ENCODE measurements at regions not wholly inside any gene's neighbourhood (a gene's known extent, or its start where the extent isn't known, plus 50 kb on each side); places are given as distances from the start of the nearest gene placed in this dataset.

- no peaks in the 10 kb centered on the region for H3K4me1 ChIP-seq (ENCODE audit: insufficient read depth, poor library complexity, severe bottlenecking)
- no peak for TF ChIP-seq CTCF (IDR thresholded peaks at IDR 0.05; ENCODE audit: poor library complexity, severe bottlenecking)
- no peak overlapping the region for H3K27ac ChIP-seq (ENCODE audit: poor library complexity, severe bottlenecking)
- no peaks in the 10 kb centered on the region for H3K9me3 ChIP-seq (ENCODE audit: severe bottlenecking)
- no peak for DNase-seq (ENCODE audit: low spot score)
- no peaks in the 10 kb centered on the region for H3K36me3 ChIP-seq (ENCODE audit: low read depth)
- no peak overlapping the region for H3K4me3 ChIP-seq (ENCODE audit: severe bottlenecking)
- no peaks in the 10 kb centered on the region for H3K27me3 ChIP-seq (ENCODE audit: insufficient read depth, poor library complexity, severe bottlenecking)
- peak; percentile 40; the same call in 1 of the 3 replicates for ATAC-seq (ENCODE audit: low read depth)
Observed at GRCh38 chr12:11482955-11483354, 87.6 kb upstream of the PRB2 start.

GRCh38 chr12:11486623-11487444 is 91.5 kb upstream of the PRB2 start:
- DNase-seq (ENCODE audit: low spot score) (no peak), ATAC-seq (ENCODE audit: low read depth) (0 out of 3 replicates have a peak, but pooled peaks have one; percentile 31)
- Histone ChIP-seq H3K27ac (ENCODE audit: poor library complexity, severe bottlenecking) (no peak overlapping the region), H3K27me3 (ENCODE audit: insufficient read depth, poor library complexity, severe bottlenecking) (no peaks in the 10 kb centered on the region), H3K4me1 (ENCODE audit: insufficient read depth, poor library complexity, severe bottlenecking) (no peaks in the 10 kb centered on the region), H3K36me3 (ENCODE audit: low read depth) (no peaks in the 10 kb centered on the region), H3K4me3 (ENCODE audit: severe bottlenecking) (no peak overlapping the region), H3K9me3 (ENCODE audit: severe bottlenecking) (no peaks in the 10 kb centered on the region)
- TF ChIP-seq CTCF (IDR thresholded peaks at IDR 0.05; ENCODE audit: poor library complexity, severe bottlenecking) = peak; percentile 88

GRCh38 chr12:11496157-11496851 is 100.9 kb upstream of the PRB2 start:
- TF ChIP-seq CTCF (IDR thresholded peaks at IDR 0.05; ENCODE audit: poor library complexity, severe bottlenecking) = no peak
- Histone ChIP-seq H3K27me3 (ENCODE audit: insufficient read depth, poor library complexity, severe bottlenecking) (peaks cover 3% of the 10 kb centered on the region), H3K4me3 (ENCODE audit: severe bottlenecking) (no peak overlapping the region), H3K27ac (ENCODE audit: poor library complexity, severe bottlenecking) (no peak overlapping the region), H3K36me3 (ENCODE audit: low read depth) (no peaks in the 10 kb centered on the region), H3K4me1 (ENCODE audit: insufficient read depth, poor library complexity, severe bottlenecking) (no peaks in the 10 kb centered on the region), H3K9me3 (ENCODE audit: severe bottlenecking) (no peaks in the 10 kb centered on the region)
- ATAC-seq (ENCODE audit: low read depth) = no peak
- no peak for DNase-seq (ENCODE audit: low spot score)

GRCh38 chr12:11497438-11497837 is 102.1 kb upstream of the PRB2 start:
- no peak for DNase-seq (ENCODE audit: low spot score)
- no peak for TF ChIP-seq CTCF (IDR thresholded peaks at IDR 0.05; ENCODE audit: poor library complexity, severe bottlenecking)
- Histone ChIP-seq H3K27ac (ENCODE audit: poor library complexity, severe bottlenecking) (no peak overlapping the region), H3K4me3 (ENCODE audit: severe bottlenecking) (no peak overlapping the region), H3K36me3 (ENCODE audit: low read depth) (no peaks in the 10 kb centered on the region), H3K9me3 (ENCODE audit: severe bottlenecking) (no peaks in the 10 kb centered on the region), H3K4me1 (ENCODE audit: insufficient read depth, poor library complexity, severe bottlenecking) (no peaks in the 10 kb centered on the region), H3K27me3 (ENCODE audit: insufficient read depth, poor library complexity, severe bottlenecking) (peaks cover 3% of the 10 kb centered on the region)
- ATAC-seq (ENCODE audit: low read depth) = no peak
